Breast epithelium (tissue), 4 donors: ENCODE measurements at regions not wholly inside any gene's neighbourhood (a gene's known extent, or its start where the extent isn't known, plus 50 kb on each side); places are given as distances from the start of the nearest gene placed in this dataset.

Source experiments
- DNase-seq, 2 donors: peaks; one replicate each; pipeline ENCODE4 v3.0.0-alpha.2; 2019; ENCODE audit warnings: low spot score in 2 of 2
- H3K27ac ChIP-seq, 2 donors: fragments of 200-600 bp; sonication (generic) in 1 of 2; one replicate each; pipeline ENCODE4 v1.5.1; 2016 to 2019; ENCODE audit warnings: mild to moderate bottlenecking in 1 of 2
- H3K27me3 ChIP-seq, 2 donors: fragments of 200-600 bp; sonication (generic) in 1 of 2; one replicate each; pipeline versions ENCODE4 v1.5.1 to v1.6.0; 2017 to 2019; ENCODE audit warnings: control low read depth in 1 of 2, mild to moderate bottlenecking in 1 of 2
- H3K36me3 ChIP-seq: fragments of 200-600 bp; one replicate; pipeline ENCODE4 v1.5.1; 2019
- H3K4me1 ChIP-seq, 2 donors: fragments of 200-600 bp; sonication (generic); one replicate each; pipeline ENCODE4 v1.5.1; 2016 to 2019; ENCODE audit warnings: control low read depth in 1 of 2
- H3K4me3 ChIP-seq, 3 donors: fragments of 200-600 bp; sonication (generic); 1 replicate in 2 of 3; 2 replicates in 1 of 3; pipeline ENCODE4 v1.5.1; 2016 to 2019; ENCODE audit warnings: mild to moderate bottlenecking in 3 of 3, moderate library complexity in 2 of 3
- H3K9me3 ChIP-seq, 2 donors: fragments of 200-600 bp; sonication (generic) in 1 of 2; one replicate each; pipeline ENCODE4 v1.5.1; 2016 to 2019; ENCODE audit warnings: control low read depth in 1 of 2
- POLR2A ChIP-seq: fragments of 450-650 bp; IDR thresholded peaks from one replicate; pipeline ENCODE4 v1.6.1; 2016; ENCODE audit warnings: antibody characterized with exemption, mild to moderate bottlenecking, moderate library complexity
- POLR2AphosphoS5 ChIP-seq, 3 donors: sonication (generic); formaldehyde crosslinking; IDR thresholded peaks; one replicate each; pipeline ENCODE4 v1.6.1; 2017; ENCODE audit warnings: antibody characterized with exemption in 3 of 3
- intact Hi-C: fragments of 100-400 bp; cut with DNase I; formaldehyde crosslinking; loops from one replicate; pipeline ENCODE4 v1.15.1; 2023; ENCODE audit warnings: low total_unique reads
- TF ChIP-seq, protein P1 (sequence below), 3 donors: fragments of 450-650 bp; IDR thresholded peaks; one replicate each; pipeline ENCODE4 v1.5.1; 2016 to 2017; ENCODE audit warnings: antibody characterized with exemption in 3 of 3, mild to moderate bottlenecking in 3 of 3, moderate library complexity in 3 of 3

DNA sequence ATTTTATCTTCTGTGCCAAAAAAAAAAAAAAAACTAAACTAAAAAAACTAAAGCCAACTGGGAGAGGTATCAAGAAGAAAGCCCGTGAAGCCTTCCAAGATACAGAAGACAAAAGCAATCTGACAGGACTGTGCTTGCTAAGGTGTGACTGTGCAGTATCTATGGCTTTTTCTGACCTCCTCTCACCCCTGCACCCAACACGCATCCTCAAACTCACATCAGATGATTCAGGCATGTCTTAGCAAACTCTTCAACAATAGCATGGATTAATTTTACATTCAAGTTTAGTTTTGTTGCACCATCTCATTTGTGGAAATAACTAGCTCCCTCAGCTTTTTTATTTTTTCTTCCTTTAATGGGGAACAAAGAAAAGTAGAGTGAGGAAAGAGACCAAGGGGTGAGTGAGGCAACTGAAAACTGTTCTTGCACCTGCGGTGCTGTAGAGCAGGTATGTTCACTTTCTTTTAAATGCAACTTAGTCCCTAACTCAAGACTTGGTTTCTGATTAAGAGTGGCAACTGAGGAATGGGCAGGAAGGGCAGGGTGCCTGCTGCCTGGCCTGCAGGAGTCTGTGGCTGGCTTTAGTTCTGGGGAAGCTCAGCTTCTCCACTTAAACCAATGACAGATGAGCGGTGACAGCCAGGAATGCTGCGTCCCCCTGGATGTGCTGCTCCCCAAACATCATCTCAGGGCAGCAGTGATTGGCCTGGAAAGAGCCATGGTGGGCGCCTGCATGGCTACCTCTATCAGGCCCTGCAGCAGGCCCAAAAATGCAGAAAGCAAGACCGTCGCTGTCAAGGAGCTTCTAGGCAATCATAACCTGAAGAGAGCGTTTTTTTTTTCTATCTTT lies 71.3 kb upstream of the LRRC8B start:
- intact Hi-C loops = no loop called here
- Histone ChIP-seq H3K27me3 (no peaks in the 10 kb centered on the region), H3K36me3 (no peaks in the 10 kb centered on the region), H3K4me1 (no peaks in the 10 kb centered on the region), H3K9me3 (no peaks in the 10 kb centered on the region), H3K4me3 (no peak overlapping the region), H3K27ac (no peak overlapping the region)
- DNase-seq = no peak
- TF ChIP-seq, protein P1, sequence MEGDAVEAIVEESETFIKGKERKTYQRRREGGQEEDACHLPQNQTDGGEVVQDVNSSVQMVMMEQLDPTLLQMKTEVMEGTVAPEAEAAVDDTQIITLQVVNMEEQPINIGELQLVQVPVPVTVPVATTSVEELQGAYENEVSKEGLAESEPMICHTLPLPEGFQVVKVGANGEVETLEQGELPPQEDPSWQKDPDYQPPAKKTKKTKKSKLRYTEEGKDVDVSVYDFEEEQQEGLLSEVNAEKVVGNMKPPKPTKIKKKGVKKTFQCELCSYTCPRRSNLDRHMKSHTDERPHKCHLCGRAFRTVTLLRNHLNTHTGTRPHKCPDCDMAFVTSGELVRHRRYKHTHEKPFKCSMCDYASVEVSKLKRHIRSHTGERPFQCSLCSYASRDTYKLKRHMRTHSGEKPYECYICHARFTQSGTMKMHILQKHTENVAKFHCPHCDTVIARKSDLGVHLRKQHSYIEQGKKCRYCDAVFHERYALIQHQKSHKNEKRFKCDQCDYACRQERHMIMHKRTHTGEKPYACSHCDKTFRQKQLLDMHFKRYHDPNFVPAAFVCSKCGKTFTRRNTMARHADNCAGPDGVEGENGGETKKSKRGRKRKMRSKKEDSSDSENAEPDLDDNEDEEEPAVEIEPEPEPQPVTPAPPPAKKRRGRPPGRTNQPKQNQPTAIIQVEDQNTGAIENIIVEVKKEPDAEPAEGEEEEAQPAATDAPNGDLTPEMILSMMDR (IDR thresholded peaks at IDR 0.05) = no peak
- TF ChIP-seq POLR2A = no peak
- TF ChIP-seq POLR2AphosphoS5 (IDR thresholded peaks at IDR 0.05) = no peak

DNA sequence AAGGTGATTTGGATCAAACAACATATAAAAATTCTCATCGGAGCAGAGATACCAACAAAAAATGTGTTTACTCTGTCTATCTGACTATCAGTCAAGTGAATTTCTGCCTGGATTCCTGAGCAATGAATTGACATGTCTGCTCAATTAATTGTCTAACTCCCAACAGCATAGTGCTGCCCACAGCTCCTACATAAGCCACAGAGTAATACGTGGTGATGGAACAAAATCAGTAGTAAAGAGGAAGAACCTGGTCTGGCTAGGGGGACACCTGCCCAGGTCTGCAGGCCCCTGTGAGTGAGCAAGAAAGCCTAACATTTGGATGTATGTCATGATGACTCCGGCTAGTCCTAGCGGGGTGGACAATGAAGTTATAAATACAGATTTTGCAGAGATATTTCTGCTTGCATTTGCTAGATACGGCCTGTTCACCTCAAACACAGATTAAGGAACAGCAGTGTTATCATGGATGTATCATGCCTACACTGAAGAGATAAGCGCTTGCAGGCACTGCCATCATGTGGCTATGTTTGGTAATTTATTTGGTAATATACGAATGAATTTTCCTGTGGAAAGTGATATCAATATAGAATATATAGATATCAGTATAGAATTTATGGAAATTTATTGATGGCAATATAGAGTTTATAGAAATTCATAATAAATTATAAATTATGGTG lies 69.6 kb upstream of the LRRC8B start:
- Histone ChIP-seq H3K9me3 (no peaks in the 10 kb centered on the region), H3K27me3 (no peaks in the 10 kb centered on the region), H3K27ac (no peak overlapping the region), H3K4me1 (no peaks in the 10 kb centered on the region), H3K4me3 (no peak overlapping the region), H3K36me3 (no peaks in the 10 kb centered on the region)
- DNase-seq = no peak
- intact Hi-C loops = loop anchor here (5.0 kb wide), 1 partner anchor 498 kb away; no protein-coding TSS in a partner anchor
- TF ChIP-seq, protein P1 (IDR thresholded peaks at IDR 0.05) = peak; percentile 60 to 66 (median 60)
- TF ChIP-seq POLR2AphosphoS5 (IDR thresholded peaks at IDR 0.05) = no peak

DNA sequence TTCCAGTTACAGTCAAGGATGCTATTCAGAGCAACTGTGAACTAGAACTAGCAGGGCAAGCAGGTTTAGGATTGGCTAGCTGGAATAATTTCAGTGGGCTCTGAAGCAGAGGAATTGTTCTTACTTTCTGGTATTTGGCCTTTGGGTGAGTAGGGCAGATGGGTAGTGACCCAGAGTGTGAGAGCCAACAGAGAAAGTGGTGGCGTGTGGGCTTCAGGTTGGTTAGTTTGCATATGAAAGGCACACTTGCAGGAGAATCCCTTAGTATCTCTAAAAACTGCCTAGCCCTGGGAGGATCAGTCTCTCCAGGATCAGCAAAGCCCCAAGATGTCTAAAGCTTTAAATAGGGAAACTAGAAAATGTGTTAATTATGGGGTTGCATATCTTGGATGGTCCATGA lies 67.6 kb upstream of the LRRC8B start:
- no peaks in the 10 kb centered on the region for H3K27me3 ChIP-seq
- intact Hi-C loops = loop anchor here (5.0 kb wide), 1 partner anchor 500 kb away; no protein-coding TSS in a partner anchor
- no peaks in the 10 kb centered on the region for H3K9me3 ChIP-seq
- DNase-seq = no peak
- TF ChIP-seq POLR2A (no peak), POLR2AphosphoS5 (IDR thresholded peaks at IDR 0.05) (no peak)
- TF ChIP-seq, protein P1 (IDR thresholded peaks at IDR 0.05) = no peak
- no peak overlapping the region for H3K4me3 ChIP-seq
- H3K4me1 ChIP-seq = no peaks in the 10 kb centered on the region
- no peaks in the 10 kb centered on the region for H3K36me3 ChIP-seq
- H3K27ac ChIP-seq = no peak overlapping the region

DNA sequence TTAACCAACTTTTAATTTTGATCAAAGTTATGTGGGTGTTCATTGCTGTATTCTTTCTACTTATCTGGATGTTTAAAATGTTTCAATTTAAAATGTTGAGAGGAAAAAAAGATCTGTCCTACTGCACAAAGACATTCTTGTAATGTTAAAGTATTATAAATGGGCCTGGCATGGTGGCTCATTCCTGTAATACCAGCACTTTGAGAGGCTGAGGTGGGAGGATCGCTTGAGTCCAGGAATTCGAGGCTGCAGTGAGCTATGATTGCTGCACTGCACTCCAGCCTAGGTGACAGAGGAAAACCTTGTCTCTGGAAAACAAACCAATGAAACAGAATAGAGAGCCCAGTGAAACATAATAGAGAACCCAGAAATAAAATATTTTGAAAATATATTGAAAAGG lies 65.5 kb upstream of the LRRC8B start:
- intact Hi-C loops = loop anchor here (5.0 kb wide), 1 partner anchor 502 kb away; no protein-coding TSS in a partner anchor

More for the DNA sequence above, 65.5 kb upstream of the LRRC8B start:
- DNase-seq = no peak
- H3K36me3 ChIP-seq = no peaks in the 10 kb centered on the region
- H3K4me1 ChIP-seq = no peaks in the 10 kb centered on the region
- no peaks in the 10 kb centered on the region for H3K9me3 ChIP-seq
- TF ChIP-seq POLR2AphosphoS5 (IDR thresholded peaks at IDR 0.05) (no peak), POLR2A (no peak)
- TF ChIP-seq, protein P1 (IDR thresholded peaks at IDR 0.05) = no peak
- H3K27ac ChIP-seq = no peak overlapping the region
- no peaks in the 10 kb centered on the region for H3K27me3 ChIP-seq
- H3K4me3 ChIP-seq = no peak overlapping the region
